SIG-M5 treated with dmso at 0.1 percent for 504 hours (cell line): ENCODE measurements at regions not wholly inside any gene's neighbourhood (a gene's known extent, or its start where the extent isn't known, plus 50 kb on each side); places are given as distances from the start of the nearest gene placed in this dataset.

ENCODE experiments used
- DNase-seq: peaks from one replicate; lab custom pipeline; 2025; ENCODE audit not compliant: unreplicated experiment; lab: John Stamatoyannopoulos, UW

GRCh38 chr2:155095613-155096012 is 397.1 kb downstream of the KCNJ3 start:
- DNase-seq = no peak

GRCh38 chr2:155080373-155080772 is 381.9 kb downstream of the KCNJ3 start:
- no peak for DNase-seq

- DNase-seq = no peak
These were observed 372.0 kb downstream of the KCNJ3 start for GRCh38 chr2:155070489-155070888.

GRCh38 chr2:155062922-155063258 is 364.4 kb downstream of the KCNJ3 start:
- no peak for DNase-seq

GRCh38 chr2:155062250-155062921 is 363.9 kb downstream of the KCNJ3 start:
- no peak for DNase-seq

- DNase-seq = no peak
These were observed 362.4 kb downstream of the KCNJ3 start for GRCh38 chr2:155060896-155061295.

GRCh38 chr2:155054712-155055111 is 356.2 kb downstream of the KCNJ3 start:
- no peak for DNase-seq

GRCh38 chr2:155043097-155043496 is 344.6 kb downstream of the KCNJ3 start:
- no peak for DNase-seq

- no peak for DNase-seq
These were observed 336.8 kb downstream of the KCNJ3 start for GRCh38 chr2:155035308-155035707.

- DNase-seq = no peak
These were observed 335.2 kb downstream of the KCNJ3 start for GRCh38 chr2:155033652-155034051.

GRCh38 chr2:155030296-155030695 is 331.8 kb downstream of the KCNJ3 start:
- no peak for DNase-seq

- DNase-seq = no peak
These were observed 328.2 kb downstream of the KCNJ3 start for GRCh38 chr2:155026651-155027174.

- no peak for DNase-seq
These were observed 325.2 kb downstream of the KCNJ3 start for GRCh38 chr2:155023674-155024073.

GRCh38 chr2:155022531-155022930 is 324.0 kb downstream of the KCNJ3 start:
- DNase-seq = no peak

GRCh38 chr2:155021618-155022017 is 323.1 kb downstream of the KCNJ3 start:
- DNase-seq = no peak

- DNase-seq = no peak
These were observed 321.8 kb downstream of the KCNJ3 start for GRCh38 chr2:155020246-155020645.

GRCh38 chr2:155010925-155011324 is 312.4 kb downstream of the KCNJ3 start:
- no peak for DNase-seq

GRCh38 chr2:154995361-154995760 is 296.9 kb downstream of the KCNJ3 start:
- DNase-seq = no peak

GRCh38 chr2:154992826-154993225 is 294.3 kb downstream of the KCNJ3 start:
- no peak for DNase-seq

- DNase-seq = no peak
These were observed 280.2 kb downstream of the KCNJ3 start for GRCh38 chr2:154978710-154979109.

GRCh38 chr2:154978244-154978643 is 279.7 kb downstream of the KCNJ3 start:
- DNase-seq = no peak

- DNase-seq = no peak
These were observed 275.5 kb downstream of the KCNJ3 start for GRCh38 chr2:154974041-154974440.

GRCh38 chr2:154963511-154963910 is 265.0 kb downstream of the KCNJ3 start:
- no peak for DNase-seq
